ENCODE measurements at regions not wholly inside any gene's neighbourhood (a gene's known extent, or its start where the extent isn't known, plus 50 kb on each side); places are given as distances from the start of the nearest gene placed in this dataset.

DNA sequence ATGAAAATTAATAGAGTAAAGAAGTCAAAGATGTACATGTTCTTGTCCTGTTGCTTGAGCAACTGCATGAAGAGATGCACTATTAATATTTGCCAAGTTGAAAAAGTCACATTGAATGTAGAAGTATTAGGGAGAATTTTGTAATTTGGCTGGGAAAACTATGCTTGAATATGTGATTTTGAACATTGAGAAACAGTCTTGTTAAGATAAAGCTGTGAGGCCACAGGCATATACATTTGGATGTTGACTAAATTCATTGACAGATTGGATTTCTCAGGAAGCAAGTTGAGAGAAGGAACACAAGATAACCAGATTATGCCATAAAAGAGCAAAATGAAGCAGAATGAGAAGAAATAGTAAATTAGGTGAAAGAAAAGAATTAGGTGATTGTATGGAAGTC lies 1777.5 kb upstream of the PCDH7 start:
- no peak for TF ChIP-seq JUND (IDR thresholded peaks at IDR 0.05; ENCODE audit: low read depth)
- in situ Hi-C loops (cut with HindIII; ENCODE audit: low pct_unique_long_range_greater_than_20kb, low sequenced_read_pairs) = no loop called here
- DNase-seq (ENCODE audit: low read depth in 1 of 2, low spot score in 1 of 2) = no peak

DNA sequence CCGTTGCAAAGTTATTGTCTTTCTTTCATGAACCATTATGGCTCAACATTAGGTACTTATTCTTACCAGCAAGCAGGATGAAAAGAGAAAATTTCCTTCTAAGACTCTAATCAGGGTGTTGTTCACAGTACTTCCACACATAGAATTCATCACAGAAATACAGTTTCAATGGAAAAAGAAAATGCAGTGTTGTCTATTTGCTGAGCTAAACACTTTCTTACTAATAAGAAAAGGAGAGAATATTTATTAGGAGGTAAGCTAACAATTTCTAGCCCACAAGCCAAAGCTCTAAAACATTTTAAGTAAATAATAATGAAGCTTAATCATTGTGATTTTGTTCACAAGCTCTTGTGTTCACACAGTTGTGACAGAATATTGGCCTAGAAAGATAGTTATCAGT lies 1772.8 kb upstream of the PCDH7 start:
- no peak for DNase-seq (ENCODE audit: low read depth in 1 of 2, low spot score in 1 of 2)
- no peak for TF ChIP-seq JUND (IDR thresholded peaks at IDR 0.05; ENCODE audit: low read depth)
- in situ Hi-C loops (cut with HindIII; ENCODE audit: low pct_unique_long_range_greater_than_20kb, low sequenced_read_pairs) = no loop called here

DNA sequence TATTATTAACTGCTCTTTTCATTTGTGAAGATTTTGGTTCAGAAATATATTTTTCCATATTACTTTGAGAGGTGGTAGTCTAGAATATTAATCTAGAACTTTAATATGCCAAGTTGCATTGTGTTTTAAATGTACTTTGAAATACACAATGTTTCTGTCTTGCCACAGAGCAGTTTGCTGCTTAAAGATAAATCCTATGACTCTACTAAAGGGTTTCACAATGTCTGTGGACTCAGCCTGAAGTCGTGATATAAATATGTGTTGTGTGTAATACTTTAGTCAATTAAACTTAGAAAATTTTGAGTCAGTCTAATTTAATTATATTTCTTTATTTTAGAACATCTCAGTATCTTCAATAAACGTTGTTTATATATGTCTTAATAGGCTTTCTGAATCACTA lies 1771.7 kb upstream of the PCDH7 start:
- TF ChIP-seq JUND (IDR thresholded peaks at IDR 0.05; ENCODE audit: low read depth) = no peak
- in situ Hi-C loops (cut with HindIII; ENCODE audit: low pct_unique_long_range_greater_than_20kb, low sequenced_read_pairs) = no loop called here
- no peak for DNase-seq (ENCODE audit: low read depth in 1 of 2, low spot score in 1 of 2)

DNA sequence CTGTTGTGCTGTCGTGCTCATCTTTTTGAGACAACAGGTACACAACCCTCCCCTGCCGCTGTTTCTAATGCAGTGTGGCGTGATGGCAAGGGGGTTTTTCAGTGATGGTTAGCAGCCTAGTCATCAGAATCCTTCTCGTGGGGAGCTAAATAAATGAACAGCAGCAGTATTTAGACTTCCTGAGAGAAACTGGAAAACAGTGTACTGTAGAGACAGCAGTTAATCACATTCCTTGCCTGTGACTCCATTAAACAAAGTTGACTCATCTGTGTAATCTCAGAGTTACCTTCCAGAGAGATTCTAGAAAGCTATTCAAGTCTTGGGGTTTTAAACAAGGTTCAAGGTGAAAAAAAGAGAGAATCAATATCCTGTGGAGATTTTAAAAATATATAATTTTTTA lies 1753.2 kb upstream of the PCDH7 start:
- in situ Hi-C loops (cut with HindIII; ENCODE audit: low pct_unique_long_range_greater_than_20kb, low sequenced_read_pairs) = no loop called here
- DNase-seq (ENCODE audit: low read depth in 1 of 2, low spot score in 1 of 2) = no peak
- TF ChIP-seq JUND (IDR thresholded peaks at IDR 0.05; ENCODE audit: low read depth) = no peak

DNA sequence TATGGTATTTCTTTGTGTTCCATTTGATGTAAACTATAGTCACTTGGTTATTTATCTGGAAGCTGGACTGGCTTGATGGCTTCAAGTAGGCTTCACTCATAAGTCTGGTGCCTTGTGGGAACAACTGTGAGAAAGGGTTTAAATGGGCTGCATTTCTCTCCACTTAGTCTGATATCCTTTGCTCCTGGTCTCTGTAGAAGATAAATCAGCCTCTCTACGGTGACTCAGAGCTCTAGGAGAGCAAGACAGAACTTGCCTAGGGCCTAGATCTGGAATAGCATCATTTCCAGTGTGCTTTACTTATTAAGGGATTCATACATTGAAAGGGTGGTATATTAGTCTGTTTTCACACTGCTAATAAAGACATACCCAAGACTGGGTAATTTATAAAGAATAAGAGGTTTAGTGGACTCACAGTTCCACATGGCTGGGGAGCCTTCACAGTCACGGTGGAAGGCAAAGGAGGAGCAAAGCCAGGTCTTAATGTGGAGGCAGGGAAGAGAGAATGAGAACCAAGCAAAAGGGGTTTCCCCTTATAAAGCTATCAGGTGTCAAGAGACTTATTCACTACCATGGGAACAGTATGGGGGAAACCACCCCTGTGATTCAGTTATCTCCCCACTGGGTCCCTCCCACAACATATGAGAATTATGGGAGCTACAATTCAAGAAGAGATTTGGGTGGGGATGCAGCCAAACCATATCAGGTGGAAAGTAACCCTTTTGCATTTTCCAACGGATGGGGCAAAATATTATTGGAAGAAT lies 1746.4 kb upstream of the PCDH7 start:
- no peak for TF ChIP-seq JUND (IDR thresholded peaks at IDR 0.05; ENCODE audit: low read depth)
- no peak for DNase-seq (ENCODE audit: low read depth in 1 of 2, low spot score in 1 of 2)
- in situ Hi-C loops (cut with HindIII; ENCODE audit: low pct_unique_long_range_greater_than_20kb, low sequenced_read_pairs) = no loop called here

DNA sequence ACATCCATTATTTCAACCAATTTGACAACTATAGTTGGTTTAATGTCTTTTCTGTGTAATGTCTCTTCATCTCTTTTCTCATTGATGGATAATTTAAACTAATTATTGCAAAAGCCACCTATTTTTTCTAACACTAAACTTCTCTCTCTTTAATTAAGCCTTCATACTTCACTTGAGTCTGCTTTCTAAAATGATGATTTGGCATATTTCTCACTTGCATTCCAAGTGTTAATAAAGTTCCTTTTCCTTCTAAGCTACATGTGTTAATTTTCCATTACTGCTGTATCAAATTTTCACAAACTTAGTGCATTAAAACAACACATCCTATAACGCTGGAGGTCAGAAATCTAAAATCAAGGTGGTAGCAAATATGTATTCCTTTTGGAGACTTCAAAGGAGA lies 1743.8 kb upstream of the PCDH7 start:
- in situ Hi-C loops (cut with HindIII; ENCODE audit: low pct_unique_long_range_greater_than_20kb, low sequenced_read_pairs) = no loop called here
- no peak for DNase-seq (ENCODE audit: low read depth in 1 of 2, low spot score in 1 of 2)
- no peak for TF ChIP-seq JUND (IDR thresholded peaks at IDR 0.05; ENCODE audit: low read depth)

DNA sequence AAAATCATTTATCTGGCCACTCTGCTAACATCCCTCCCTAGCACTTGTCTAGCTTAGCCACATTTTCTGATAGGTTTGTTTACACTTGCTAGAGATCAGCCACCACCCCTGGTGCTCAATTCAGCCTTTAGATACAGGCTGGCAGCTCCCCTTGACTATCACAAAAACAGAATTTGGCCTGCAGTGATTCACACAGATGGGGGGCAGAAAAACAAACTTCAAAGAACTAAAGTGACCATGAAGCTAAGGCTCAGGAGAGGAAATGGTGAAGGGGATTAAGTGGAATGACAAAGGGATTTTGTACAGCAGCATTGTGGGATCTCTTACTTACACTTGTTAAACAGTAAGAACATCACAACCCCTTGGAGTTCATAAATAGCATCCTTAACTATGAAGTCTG lies 1718.0 kb upstream of the PCDH7 start:
- in situ Hi-C loops (cut with HindIII; ENCODE audit: low pct_unique_long_range_greater_than_20kb, low sequenced_read_pairs) = no loop called here
- TF ChIP-seq JUND (IDR thresholded peaks at IDR 0.05; ENCODE audit: low read depth) = no peak
- no peak for DNase-seq (ENCODE audit: low read depth in 1 of 2, low spot score in 1 of 2)

DNA sequence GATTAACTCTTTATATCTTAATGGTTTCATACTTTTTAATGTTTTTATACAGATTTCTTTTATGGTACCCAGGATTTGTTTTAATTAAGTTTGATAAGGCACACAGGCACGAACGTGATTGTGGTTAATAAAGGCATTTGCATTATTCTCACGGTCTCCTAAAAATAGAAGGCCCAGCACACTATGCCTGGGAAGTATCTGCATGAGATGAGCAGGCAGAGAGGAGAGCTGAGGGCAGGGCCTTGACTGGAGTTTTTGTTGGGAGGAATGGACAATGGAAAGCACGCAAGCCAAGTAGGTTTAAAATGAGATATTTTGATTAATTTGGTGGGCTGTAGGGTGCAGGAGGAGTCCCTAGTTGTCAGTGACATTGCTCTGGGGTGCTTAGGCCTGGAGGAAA lies 1714.3 kb upstream of the PCDH7 start:
- no peak for TF ChIP-seq JUND (IDR thresholded peaks at IDR 0.05; ENCODE audit: low read depth)
- no peak for DNase-seq (ENCODE audit: low read depth in 1 of 2, low spot score in 1 of 2)
- in situ Hi-C loops (cut with HindIII; ENCODE audit: low pct_unique_long_range_greater_than_20kb, low sequenced_read_pairs) = no loop called here

DNA sequence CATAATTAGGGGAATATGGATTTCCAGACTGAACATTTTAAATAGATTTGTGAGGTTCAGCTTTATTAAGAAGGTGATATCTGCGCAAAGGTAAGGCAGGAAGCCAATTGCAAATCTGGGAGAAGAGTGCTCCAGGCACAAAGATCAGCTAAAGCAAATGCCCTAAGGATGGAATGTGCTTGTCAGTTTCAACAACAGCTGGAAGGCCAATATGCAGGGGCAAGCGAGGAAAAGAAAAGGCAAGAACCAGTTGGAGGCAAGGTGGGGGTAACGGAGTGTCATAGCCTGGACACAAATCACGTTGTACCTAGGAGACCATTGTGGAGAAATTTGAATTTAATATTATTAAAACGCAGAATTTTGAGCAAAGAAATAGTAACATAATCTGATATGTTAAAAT lies 1710.3 kb upstream of the PCDH7 start:
- TF ChIP-seq JUND (IDR thresholded peaks at IDR 0.05; ENCODE audit: low read depth) = no peak
- in situ Hi-C loops (cut with HindIII; ENCODE audit: low pct_unique_long_range_greater_than_20kb, low sequenced_read_pairs) = no loop called here
- no peak for DNase-seq (ENCODE audit: low read depth in 1 of 2, low spot score in 1 of 2)

DNA sequence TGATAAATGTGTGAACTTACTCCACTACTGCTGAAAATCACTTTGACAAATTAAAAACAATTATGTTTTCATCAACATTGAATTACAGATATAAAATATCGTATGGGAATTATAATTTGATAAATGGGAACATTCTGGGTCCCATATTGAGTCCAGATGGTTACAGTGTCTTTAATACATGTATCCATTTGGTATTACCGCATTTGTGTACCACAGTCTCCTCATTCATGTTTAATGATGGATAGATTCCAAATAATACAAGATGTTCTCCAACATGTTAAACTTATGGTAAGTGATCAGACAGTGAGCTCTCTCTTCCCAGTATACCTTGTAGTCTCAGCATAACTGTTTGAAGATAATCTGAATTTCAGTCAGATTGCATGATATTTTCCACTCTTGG lies 1706.8 kb upstream of the PCDH7 start:
- no peak for TF ChIP-seq JUND (IDR thresholded peaks at IDR 0.05; ENCODE audit: low read depth)
- no peak for DNase-seq (ENCODE audit: low read depth in 1 of 2, low spot score in 1 of 2)
- in situ Hi-C loops (cut with HindIII; ENCODE audit: low pct_unique_long_range_greater_than_20kb, low sequenced_read_pairs) = no loop called here

DNA sequence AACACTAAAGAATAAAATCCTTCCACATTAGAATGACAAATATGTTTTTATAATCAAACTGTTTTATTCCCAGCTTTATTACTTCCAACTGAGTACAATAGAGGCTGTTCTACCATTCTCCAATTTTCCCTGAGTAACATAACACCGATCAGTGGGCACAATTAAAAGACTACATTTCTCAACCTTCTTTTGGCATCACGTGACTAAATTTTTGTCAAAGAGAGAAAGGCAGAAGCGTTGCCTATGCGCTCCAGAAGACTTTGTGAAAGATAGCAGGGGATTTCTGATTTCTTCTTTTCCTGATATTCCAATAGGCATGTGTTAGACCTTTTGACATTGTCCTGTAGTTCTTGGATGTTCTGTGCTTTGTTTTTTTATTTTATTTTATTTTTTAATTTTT lies 1705.6 kb upstream of the PCDH7 start:
- in situ Hi-C loops (cut with HindIII; ENCODE audit: low pct_unique_long_range_greater_than_20kb, low sequenced_read_pairs) = no loop called here
- TF ChIP-seq JUND (IDR thresholded peaks at IDR 0.05; ENCODE audit: low read depth) = no peak
- no peak for DNase-seq (ENCODE audit: low read depth in 1 of 2, low spot score in 1 of 2)

DNA sequence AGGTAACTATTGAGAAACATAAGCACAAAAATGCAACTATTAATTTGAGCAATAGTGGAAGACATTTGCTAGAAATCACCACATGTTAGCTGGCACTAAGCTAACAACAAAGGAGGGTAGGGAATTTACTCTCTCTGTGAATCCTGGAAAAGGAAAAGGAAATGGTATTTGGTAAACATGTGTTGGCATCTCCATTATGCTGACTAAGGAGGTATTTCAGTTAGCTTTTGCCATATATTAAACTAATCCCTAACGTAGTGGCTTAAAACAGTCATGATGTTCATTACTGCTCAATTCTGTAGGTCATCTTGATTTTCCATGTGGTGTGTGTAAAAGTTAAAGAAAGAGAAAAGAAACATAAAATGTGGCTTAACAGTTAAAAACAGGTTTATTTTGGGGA lies 1686.5 kb upstream of the PCDH7 start:
- TF ChIP-seq JUND (IDR thresholded peaks at IDR 0.05; ENCODE audit: low read depth) = no peak
- DNase-seq (ENCODE audit: low read depth in 1 of 2, low spot score in 1 of 2) = no peak
- in situ Hi-C loops (cut with HindIII; ENCODE audit: low pct_unique_long_range_greater_than_20kb, low sequenced_read_pairs) = no loop called here

DNA sequence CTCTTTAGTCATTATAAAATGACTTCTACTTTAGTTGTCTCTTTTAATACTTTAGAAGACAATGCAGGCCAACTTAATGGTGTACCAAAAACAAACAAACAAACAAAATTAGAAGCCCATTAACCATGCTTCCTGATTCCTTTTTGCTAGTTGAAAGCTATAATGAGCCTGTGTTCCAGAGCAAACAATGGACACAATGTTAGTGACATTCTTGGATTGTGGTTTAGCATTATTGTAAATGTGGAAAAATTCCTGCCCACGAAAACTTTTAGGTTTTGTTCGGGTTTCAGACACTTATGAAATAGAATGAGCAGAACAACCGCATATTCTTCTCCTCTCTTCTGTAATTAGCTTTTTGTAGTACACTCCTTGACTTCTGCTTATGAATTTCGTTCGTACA lies 1682.7 kb upstream of the PCDH7 start:
- in situ Hi-C loops (cut with HindIII; ENCODE audit: low pct_unique_long_range_greater_than_20kb, low sequenced_read_pairs) = no loop called here
- no peak for TF ChIP-seq JUND (IDR thresholded peaks at IDR 0.05; ENCODE audit: low read depth)
- DNase-seq (ENCODE audit: low read depth in 1 of 2, low spot score in 1 of 2) = no peak

DNA sequence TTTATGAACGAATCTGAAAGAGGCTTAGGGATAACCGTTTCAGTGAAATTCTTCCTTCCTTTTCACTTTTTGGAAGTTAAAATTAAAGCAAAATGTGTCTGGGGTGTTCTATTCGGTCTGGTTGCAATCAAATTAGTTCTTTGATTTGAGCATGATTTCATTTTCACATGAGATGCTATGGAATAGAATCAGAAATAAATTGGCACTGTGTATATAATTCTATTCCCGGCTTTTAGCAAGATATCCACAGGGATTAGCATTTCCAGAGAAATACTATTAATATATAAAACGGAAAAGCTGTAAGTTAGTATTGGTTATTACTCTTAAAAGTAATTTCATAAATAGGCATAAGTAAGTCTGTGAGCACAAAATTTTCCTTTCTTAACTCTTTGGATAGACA lies 1676.8 kb upstream of the PCDH7 start:
- in situ Hi-C loops (cut with HindIII; ENCODE audit: low pct_unique_long_range_greater_than_20kb, low sequenced_read_pairs) = no loop called here
- no peak for DNase-seq (ENCODE audit: low read depth in 1 of 2, low spot score in 1 of 2)
- no peak for TF ChIP-seq JUND (IDR thresholded peaks at IDR 0.05; ENCODE audit: low read depth)
